GM19239 (cell line): ENCODE measurements at regions not wholly inside any gene's neighbourhood (a gene's known extent, or its start where the extent isn't known, plus 50 kb on each side); places are given as distances from the start of the nearest gene placed in this dataset.
"Not testable (repeated sequence)": the region's sequence is repeated elsewhere in the genome, so short reads cannot be mapped to it uniquely, and the experiment has no call there.

Source experiments
- DNase-seq: peaks from one replicate; pipeline ENCODE4 v3.0.0; 2011; ENCODE audit warnings: low spot score; ENCODE audit not compliant: insufficient read length
- FAIRE-seq: peaks from 2 replicates; lab custom pipeline; 2011; peaks lifted over from hg19 to GRCh38; lab: Jason Lieb, UNC

- DNase-seq = no peak
- FAIRE-seq = no peak
Measured at GRCh38 chr2:100736121-100736915, 83.6 kb upstream of the NPAS2 start.

GRCh38 chr2:100739735-100740432, 80.1 kb upstream of the NPAS2 start:
- FAIRE-seq (no peak), DNase-seq (no peak)

GRCh38 chr2:100741880-100742276, 78.1 kb upstream of the NPAS2 start:
- no peak for FAIRE-seq
- DNase-seq = no peak

GRCh38 chr2:100742277-100743254, 77.4 kb upstream of the NPAS2 start:
- FAIRE-seq = no peak

GRCh38 chr2:100743741-100744140, 76.2 kb upstream of the NPAS2 start:
- no peak for FAIRE-seq
- no peak for DNase-seq

More at GRCh38 chr2:100742277-100743254, 77.4 kb upstream of the NPAS2 start:
- DNase-seq = no peak

GRCh38 chr2:100744184-100744583, 75.8 kb upstream of the NPAS2 start:
- FAIRE-seq (no peak), DNase-seq (no peak)

GRCh38 chr2:100744589-100744988, 75.3 kb upstream of the NPAS2 start:
- DNase-seq (no peak), FAIRE-seq (no peak)

- DNase-seq (no peak), FAIRE-seq (no peak)
Measured at GRCh38 chr2:100745604-100746003, 74.3 kb upstream of the NPAS2 start.

GRCh38 chr2:100747551-100747950, 72.4 kb upstream of the NPAS2 start:
- FAIRE-seq = no peak

GRCh38 chr2:100747996-100748615, 71.8 kb upstream of the NPAS2 start:
- no peak for DNase-seq
- FAIRE-seq = no peak

More at GRCh38 chr2:100747551-100747950, 72.4 kb upstream of the NPAS2 start:
- DNase-seq = no peak

GRCh38 chr2:100748673-100749072, 71.3 kb upstream of the NPAS2 start:
- no peak for FAIRE-seq
- no peak for DNase-seq

GRCh38 chr2:100749771-100750542, 70.0 kb upstream of the NPAS2 start:
- DNase-seq = no peak
- no peak for FAIRE-seq

GRCh38 chr2:100751871-100752625, 67.9 kb upstream of the NPAS2 start:
- FAIRE-seq, DNase-seq: not testable (repeated sequence)

- DNase-seq = no peak
- FAIRE-seq = no peak
Measured at GRCh38 chr2:100752628-100753333, 67.2 kb upstream of the NPAS2 start.

- FAIRE-seq (no peak), DNase-seq (no peak)
Measured at GRCh38 chr2:100753444-100753843, 66.5 kb upstream of the NPAS2 start.

- DNase-seq (no peak), FAIRE-seq (no peak)
Measured at GRCh38 chr2:100753881-100754280, 66.1 kb upstream of the NPAS2 start.

- DNase-seq = no peak
- no peak for FAIRE-seq
Measured at GRCh38 chr2:100754951-100755350, 65.0 kb upstream of the NPAS2 start.

GRCh38 chr2:100755441-100755840, 64.5 kb upstream of the NPAS2 start:
- DNase-seq (no peak), FAIRE-seq (no peak)
